LoVo (cell line): ENCODE measurements at regions not wholly inside any gene's neighbourhood (a gene's known extent, or its start where the extent isn't known, plus 50 kb on each side); places are given as distances from the start of the nearest gene placed in this dataset.
A peak's percentile ranks its signal among the peaks of the same experiment; 100 is the strongest.

Source experiments
- DNase-seq: peaks from one replicate; pipeline ENCODE4 v3.0.0-alpha.2; 2016; ENCODE audit warnings: low spot score

- no peak for DNase-seq
Measured at GRCh38 chr6:18962361-18962905, 575.3 kb downstream of the RNF144B start.

- DNase-seq, result no peak
Measured at GRCh38 chr6:18963439-18963838, 576.3 kb downstream of the RNF144B start.

DNA sequence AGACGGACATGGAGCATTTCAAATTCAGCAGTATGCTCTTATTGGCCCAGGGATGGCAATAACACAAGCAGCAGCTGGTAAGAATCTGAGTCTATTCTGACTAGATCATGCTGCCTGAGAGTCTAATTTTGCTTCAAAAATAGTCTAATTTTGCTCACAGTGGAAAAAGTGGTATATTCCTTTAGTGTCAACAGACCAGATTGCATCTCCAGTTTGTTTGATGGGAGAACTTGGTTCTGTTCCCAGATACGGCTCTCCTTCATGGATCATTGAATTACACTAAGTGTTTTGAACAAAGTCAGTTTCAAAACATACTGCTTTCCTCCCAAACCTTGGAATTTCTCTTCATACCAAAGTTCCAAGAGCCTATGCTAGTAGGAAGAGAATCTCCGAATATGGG is 586.1 kb downstream of the RNF144B start:
- no peak for DNase-seq

DNA sequence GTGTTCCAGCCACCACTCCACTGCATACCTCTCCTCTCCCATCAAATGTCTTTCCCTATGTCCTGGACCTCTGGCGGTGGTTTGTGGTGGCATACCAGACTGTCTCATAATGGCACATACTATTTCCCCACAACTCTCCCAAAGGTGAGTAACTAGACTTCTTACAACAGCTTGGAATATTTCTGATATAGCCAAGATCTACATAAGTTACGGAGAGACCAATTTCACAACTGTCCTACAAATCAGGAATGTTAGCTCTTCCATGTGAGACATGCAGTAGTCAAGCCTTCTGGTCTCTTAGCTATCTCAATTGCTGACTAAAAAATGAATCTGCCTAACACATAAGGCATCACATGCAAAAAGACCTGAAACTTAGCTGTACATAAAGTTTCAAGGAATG is 588.9 kb downstream of the RNF144B start:
- DNase-seq, result no peak

- DNase-seq, result no peak
Measured at GRCh38 chr6:18976966-18977365, 589.8 kb downstream of the RNF144B start.

- DNase-seq, result no peak
Measured at GRCh38 chr6:18978337-18979128, 591.4 kb downstream of the RNF144B start.

DNA sequence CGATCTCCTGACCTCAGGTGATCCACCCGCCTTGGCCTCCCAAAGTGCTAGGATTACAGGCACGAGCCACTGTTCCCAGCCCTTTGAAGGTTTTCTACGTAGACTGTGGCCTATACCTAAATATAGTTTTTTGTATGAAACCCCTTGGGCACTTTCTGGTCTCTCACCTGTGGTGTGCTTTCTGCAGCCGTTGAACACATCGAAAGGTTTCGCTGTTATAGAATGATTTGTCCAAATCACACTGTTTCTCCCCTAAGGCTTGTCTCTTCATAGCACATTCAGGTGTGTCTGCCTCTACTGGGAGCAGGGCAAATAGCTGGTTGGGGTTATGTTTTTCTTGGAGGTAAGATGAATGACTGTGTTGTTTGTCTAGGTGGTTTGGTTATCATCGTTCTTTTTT is 597.9 kb downstream of the RNF144B start:
- DNase-seq, result no peak

DNA sequence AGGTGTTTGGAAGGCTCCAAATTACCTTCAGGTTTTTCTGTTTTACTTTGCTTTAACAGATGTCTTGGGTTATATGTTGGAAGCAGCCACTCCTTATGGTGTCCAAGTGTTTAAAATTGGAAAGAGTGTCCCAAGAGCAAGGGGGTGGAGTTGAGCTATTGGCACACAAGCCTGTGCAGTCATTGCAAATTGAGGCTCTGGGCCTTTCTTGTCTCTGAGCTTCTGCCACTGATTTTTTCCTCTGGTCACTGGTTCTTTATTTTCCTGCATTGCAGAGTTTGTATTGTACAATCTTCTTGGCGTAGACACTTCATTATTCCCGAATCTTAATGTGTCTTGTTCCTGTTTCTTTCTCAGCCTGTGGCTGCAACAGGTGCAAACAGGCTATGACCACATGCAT is 598.8 kb downstream of the RNF144B start:
- DNase-seq, result no peak

- no peak for DNase-seq
Measured at GRCh38 chr6:18988636-18989035, 601.5 kb downstream of the RNF144B start.

DNA sequence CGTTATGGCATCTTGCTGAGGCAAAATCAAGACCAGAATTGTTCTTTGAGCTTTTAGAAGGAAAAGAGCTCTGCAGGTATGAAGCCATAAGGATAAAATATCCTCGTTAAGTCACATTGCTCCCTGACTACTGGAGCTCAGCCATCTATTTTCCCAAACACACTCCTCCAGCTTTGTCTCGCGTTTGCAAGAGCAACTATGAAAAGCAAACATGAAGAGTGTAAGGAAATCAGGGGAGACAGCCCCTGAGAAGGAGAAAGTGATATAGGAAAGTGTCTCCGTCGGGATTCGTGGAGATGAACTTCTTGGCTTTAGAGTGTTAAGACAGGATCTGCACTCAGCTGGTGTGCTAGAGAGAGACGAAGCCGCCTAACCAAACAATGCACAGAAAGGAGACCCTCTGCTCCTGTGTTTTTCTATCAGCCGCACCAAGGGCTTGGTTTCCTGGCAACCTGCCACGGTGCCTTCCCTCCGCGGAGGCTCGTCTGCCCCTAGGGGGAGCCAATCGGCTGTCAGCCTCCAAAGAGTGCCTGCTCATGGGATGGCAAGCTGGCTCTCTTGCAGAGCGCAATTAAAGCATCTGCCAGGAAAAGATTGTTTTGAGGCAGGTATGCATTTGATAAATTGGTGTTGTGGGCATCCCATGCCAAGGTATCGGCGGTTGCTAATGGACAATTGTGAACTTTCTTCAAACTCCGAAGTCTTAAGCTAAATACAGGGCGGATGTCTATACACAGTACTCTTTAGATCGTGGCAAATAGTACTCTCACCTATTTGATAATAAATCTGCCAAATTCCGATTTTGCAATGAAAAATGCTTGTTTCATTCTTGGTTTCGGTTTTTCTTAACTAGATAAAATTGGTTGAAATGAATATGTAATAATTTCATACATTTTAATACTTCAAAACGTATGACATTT is 603.2 kb downstream of the RNF144B start:
- DNase-seq, result peak; percentile 61

DNA sequence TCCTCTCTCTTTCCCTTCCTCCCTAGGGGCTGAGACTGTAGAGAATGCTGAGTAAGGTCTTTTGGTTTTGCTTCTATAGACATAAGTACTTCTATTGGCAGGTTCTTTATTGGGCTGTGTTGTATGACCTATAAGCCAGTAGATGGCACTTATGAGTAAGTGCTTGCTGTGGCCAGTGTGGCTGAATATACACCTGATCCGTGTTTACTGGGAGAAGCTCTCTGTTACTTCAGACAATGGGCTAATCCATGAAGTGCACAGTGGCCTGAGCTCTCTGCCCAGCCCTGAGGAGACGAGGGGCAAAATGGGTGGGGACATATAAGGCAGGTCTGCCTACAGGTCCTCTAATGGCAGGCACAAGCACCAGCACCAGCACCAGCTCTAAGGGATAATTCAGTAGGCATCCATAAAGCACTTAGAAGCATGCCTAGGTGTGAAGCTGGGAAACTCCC is 610.3 kb downstream of the RNF144B start:
- peak; percentile 49 for DNase-seq

- no peak for DNase-seq
Measured at GRCh38 chr6:19002976-19003560, 615.9 kb downstream of the RNF144B start.

DNA sequence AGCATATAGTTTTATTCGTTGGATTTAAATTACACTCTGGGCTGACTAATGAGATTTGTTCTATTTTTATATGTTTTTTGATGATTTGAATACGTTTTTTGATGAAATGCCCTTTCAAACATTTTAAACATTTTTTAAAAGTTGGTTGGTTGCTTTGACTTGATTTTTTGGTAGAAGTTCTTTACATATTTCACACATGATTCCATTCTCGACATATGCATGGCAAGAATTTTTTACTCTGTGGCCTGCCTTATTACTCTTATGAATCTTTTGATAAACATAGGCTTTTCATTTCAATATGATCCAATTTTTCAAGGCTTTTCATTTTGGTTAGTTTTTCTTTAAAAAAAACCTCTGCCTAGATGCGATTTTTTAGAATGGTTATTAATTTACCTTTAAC is 617.0 kb downstream of the RNF144B start:
- no peak for DNase-seq

DNA sequence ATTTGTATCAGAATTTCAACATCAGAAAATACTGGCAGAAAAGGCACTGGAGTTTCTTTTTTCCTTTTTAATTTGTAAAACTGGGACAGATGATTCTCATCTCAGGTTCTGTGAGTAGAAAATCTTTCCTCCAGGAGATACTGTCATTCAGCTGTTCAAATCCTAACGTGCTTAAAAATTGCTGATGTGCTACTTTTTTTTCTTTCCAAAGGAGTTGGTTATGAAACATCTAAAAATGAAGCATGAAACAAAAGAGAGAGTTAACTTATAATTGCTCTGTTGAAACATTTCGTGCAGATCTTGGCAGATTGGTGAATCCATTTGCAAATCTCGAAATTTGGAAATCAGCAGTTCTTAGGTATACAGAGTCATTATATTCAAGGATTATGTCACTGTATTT is 622.6 kb downstream of the RNF144B start:
- no peak for DNase-seq

DNA sequence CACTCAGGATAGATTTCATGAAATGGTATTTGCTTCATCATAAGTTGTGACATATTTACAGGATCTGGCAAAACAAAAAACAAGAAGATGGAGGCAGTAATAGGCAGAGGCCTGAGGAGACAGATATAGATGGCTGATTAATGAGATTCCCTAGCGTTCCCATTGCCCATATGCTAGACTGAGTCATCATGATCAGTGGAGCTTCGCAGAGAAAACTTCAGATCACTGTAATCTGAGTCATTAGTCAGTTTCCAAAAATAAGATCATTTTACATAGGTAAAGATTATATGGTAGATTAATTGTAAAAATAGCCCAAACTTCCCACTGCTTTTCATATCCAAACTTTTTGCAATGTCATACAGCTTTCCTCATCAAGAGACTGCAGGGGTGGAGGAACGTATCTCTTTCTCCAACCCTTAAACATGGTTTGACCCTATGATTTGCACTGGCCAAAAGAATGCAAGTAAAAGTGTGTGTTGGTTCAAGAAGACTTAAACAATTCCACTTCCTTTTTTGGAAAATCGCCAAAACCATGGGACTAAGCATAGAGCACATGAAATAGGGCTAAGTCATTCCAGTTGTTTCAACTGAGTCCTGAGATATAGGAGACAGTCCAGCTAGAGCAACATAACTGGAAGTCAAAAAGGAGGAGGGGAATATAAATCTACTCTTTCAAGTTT is 626.0 kb downstream of the RNF144B start:
- no peak for DNase-seq

DNA sequence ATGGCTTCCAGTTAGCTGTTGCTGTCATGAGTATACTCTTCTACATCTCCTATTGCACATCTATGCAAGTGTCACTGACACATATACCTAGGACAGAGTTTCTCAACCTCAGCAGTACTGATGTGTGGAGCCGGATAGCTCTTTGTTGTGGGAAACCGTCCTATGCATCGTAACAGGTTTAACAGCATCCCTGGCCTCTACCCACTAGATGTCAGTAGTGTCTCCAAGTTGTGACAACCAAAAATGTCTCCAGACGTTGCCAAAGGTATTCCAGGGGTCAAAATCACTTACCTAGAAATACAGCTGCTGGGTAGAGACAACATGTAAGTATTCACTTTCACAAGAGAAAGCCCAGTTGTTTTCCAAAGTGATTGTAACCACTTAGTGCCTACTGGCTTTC is 637.6 kb downstream of the RNF144B start:
- peak; percentile 2 for DNase-seq

- no peak for DNase-seq
Measured at GRCh38 chr6:19028201-19028600, 641.1 kb downstream of the RNF144B start.

DNA sequence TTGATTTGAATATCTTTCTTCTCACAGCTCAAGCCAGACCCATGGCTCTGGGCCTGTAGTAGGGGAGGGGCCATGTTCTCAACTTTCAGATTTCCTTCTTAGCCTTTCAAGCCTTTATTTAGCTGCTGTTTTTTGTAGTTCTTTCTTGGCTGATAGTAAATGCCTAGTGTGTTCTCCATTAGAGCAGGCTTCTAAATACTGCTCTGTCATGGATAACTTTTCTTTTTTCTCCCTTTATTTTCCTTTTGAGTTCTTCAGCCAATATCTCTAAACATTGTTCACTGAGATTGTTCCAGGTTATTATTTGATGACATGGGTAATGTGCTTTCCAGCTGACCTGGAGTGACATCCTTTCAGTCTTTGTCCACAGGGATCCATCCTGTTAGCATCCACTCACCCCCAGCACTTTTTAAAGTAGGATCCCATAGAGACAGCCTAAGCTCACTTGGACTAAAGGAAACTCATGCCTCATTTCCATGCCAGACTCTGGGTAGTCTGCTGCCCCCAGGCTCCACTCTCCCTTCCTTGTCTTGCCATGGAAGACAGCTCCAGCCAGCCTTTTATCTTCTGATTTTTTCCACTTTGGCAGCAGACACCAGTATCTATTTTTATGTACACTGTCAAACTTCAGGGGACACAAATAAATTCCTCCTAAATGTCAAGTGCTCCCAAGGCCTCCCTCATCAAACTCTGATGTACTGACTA is 645.6 kb downstream of the RNF144B start:
- no peak for DNase-seq

DNA sequence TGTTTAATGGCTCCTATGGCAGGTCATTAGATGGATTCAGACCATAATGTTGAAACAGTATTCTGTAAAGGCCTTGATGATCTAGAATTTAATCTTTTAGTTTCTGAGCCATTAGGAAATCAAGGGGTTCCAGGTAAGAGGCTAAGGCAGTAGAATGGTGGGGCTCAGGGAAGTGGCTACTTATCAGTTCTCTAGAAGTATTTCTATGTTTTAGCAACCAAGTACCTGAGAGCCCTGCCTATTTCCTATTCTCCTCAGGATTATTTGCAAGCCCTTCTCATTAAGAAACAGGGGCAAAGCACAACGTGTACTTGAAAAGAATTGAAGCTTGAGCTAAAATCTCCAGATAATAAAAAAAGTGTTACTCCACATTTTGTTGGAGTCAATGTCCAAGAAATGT is 646.5 kb downstream of the RNF144B start:
- no peak for DNase-seq

DNA sequence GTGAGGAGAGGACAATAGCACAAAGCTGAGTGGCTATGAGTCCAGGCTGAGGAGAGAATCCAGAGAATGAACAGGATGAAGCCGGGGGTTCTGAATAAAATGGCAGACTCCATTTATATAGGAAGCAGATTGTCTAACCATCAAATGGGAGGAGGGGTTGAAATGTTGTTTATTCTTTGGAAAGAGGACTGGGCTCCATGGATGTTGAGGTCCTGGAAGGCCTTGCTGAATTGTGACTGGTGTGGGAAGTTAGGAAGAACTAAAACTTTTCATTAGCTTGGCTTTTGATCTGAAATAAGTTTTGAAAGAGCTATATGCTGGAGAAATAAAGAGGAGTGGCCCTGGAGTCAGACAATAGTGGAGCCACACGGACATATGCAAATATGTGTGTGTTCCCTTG is 647.8 kb downstream of the RNF144B start:
- no peak for DNase-seq
